HL-60 (cell line): ENCODE measurements at regions not wholly inside any gene's neighbourhood (a gene's known extent, or its start where the extent isn't known, plus 50 kb on each side); places are given as distances from the start of the nearest gene placed in this dataset.

ENCODE experiments used
- DNase-seq, 2 experiments: peaks; one replicate each; pipeline ENCODE4 v3.0.0-alpha.2; 2010 to 2020; ENCODE audit warnings: low read depth in 1 of 2, low spot score in 1 of 2
- H3K27ac ChIP-seq: fragments of 250-450 bp; sonication (Bioruptor Pico); replicated peaks from 2 replicates; pipeline ENCODE4 v1.5.1; 2020; ENCODE audit warnings: mild to moderate bottlenecking, moderate library complexity
- H3K27me3 ChIP-seq: fragments of 250-450 bp; sonication (Bioruptor Pico); 2 replicates; pipeline ENCODE4 v1.5.1; 2021; ENCODE audit warnings: mild to moderate bottlenecking, moderate library complexity; ENCODE audit not compliant: insufficient read depth, poor library complexity, severe bottlenecking
- H3K4me3 ChIP-seq: replicated peaks from 2 replicates; pipeline ENCODE4 v1.5.1; 2011; ENCODE audit warnings: mild to moderate bottlenecking, control low read depth, low read length; ENCODE audit not compliant: insufficient read depth
- CTCF ChIP-seq: IDR thresholded peaks from one replicate; pipeline ENCODE4 v1.5.1; 2011; ENCODE audit warnings: low read length, control low read depth, inconsistent platforms; ENCODE audit not compliant: insufficient read depth
- GABPA ChIP-seq: IDR thresholded peaks from 2 replicates; pipeline ENCODE4 v1.6.1; 2012; ENCODE audit warnings: low read depth
- POLR2AphosphoS5 ChIP-seq: IDR thresholded peaks from 2 replicates; pipeline ENCODE4 v1.6.1; 2012; ENCODE audit warnings: low read depth
- SPI1 ChIP-seq: IDR thresholded peaks from 2 replicates; pipeline ENCODE4 v1.6.1; 2012; ENCODE audit warnings: low read depth, mild to moderate bottlenecking, borderline replicate concordance
- TF ChIP-seq, protein P1 (sequence below): IDR thresholded peaks from 2 replicates; pipeline ENCODE4 v1.6.1; 2012; ENCODE audit warnings: low read depth; ENCODE audit not compliant: insufficient replicate concordance

DNA sequence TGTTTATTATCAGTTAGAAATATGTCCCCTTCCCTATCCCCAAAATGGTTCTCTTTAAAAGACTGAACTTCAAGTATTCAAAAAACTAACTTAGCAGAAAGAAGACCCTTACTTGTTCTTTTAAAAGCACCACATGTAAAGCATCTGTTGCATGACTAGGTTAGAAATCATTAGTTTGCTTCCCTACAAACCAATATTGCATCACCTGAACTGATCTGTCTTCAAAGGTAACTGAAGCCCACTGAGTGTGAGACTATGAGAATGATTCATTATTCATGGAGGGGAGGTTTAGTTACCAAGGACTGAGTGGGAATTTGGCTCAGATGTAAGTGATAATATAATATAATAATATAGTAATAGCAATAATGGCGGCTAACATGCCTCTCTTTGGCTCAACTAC lies 231.7 kb downstream of the SPRY1 start:
- H3K4me3 ChIP-seq: no peak overlapping the region
- TF ChIP-seq POLR2AphosphoS5: no peak
- TF ChIP-seq, protein P1, sequence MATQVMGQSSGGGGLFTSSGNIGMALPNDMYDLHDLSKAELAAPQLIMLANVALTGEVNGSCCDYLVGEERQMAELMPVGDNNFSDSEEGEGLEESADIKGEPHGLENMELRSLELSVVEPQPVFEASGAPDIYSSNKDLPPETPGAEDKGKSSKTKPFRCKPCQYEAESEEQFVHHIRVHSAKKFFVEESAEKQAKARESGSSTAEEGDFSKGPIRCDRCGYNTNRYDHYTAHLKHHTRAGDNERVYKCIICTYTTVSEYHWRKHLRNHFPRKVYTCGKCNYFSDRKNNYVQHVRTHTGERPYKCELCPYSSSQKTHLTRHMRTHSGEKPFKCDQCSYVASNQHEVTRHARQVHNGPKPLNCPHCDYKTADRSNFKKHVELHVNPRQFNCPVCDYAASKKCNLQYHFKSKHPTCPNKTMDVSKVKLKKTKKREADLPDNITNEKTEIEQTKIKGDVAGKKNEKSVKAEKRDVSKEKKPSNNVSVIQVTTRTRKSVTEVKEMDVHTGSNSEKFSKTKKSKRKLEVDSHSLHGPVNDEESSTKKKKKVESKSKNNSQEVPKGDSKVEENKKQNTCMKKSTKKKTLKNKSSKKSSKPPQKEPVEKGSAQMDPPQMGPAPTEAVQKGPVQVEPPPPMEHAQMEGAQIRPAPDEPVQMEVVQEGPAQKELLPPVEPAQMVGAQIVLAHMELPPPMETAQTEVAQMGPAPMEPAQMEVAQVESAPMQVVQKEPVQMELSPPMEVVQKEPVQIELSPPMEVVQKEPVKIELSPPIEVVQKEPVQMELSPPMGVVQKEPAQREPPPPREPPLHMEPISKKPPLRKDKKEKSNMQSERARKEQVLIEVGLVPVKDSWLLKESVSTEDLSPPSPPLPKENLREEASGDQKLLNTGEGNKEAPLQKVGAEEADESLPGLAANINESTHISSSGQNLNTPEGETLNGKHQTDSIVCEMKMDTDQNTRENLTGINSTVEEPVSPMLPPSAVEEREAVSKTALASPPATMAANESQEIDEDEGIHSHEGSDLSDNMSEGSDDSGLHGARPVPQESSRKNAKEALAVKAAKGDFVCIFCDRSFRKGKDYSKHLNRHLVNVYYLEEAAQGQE: no peak
- no peak for TF ChIP-seq SPI1
- no peak for TF ChIP-seq CTCF
- TF ChIP-seq GABPA: no peak
- DNase-seq: no peak
- no peaks in the 10 kb centered on the region for H3K27me3 ChIP-seq
- H3K27ac ChIP-seq: no peak overlapping the region

DNA sequence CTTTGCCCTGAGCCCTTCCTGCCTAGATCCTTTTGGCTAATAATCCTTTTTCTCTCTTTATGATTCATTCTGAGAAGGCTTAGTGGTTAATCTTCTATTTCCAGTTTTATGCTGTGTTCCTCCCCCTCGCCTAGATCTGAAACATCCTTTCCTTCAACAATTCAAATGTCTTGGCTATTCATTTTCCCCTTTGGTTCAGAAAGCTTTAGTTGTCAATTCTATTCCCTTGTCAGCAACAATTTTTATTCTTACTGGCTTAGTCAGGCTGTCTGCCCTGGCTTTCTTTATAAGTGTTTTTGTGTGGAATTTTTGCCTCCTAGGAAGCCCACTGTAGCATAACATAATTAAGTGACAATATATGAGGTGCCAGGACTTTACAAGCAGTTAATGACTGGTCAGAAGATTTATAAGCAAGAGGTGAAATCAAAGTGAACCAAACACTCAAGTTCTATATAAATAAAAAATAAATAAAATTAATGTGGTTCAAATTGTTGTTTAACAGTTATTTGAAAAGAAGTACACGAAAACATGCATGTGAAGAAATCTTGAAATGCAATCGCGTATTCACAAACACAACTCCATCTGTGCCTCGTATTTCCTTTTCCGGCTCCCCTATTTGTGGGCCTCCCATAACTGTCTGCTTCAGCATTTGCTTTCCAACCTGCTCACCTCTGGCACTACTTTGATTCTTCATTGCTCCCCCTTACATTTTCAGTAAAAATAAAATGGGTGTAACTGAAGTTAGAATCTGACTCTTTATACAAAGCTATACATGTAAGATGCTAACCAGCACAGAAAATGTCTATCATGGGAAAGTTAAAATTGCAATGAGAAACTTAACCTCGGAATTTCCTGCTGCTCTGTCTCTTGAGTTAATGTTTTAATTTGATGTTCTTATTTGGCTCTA lies 235.4 kb downstream of the SPRY1 start:
- Histone ChIP-seq H3K27ac (no peak overlapping the region), H3K27me3 (no peaks in the 10 kb centered on the region), H3K4me3 (no peak overlapping the region)
- DNase-seq: no peak
- TF ChIP-seq GABPA (no peak), CTCF (no peak), SPI1 (no peak), POLR2AphosphoS5 (no peak)
- TF ChIP-seq, protein P1: no peak

DNA sequence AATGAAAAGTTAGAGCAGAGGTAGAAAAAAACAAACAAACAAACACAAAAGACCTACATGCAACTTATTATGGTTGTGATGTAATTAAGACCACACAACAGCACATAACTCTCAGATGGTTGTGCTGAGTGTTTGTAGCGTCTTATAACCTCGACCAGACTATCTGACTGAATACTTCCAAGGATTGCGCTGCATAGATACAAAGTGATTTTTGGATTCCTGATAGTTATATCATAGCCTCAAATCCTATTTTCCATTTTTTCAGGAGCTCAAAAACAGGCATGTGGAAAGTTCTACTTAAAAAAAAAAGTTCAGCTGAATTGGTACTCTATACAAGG lies 236.1 kb downstream of the SPRY1 start:
- H3K27ac ChIP-seq: no peak overlapping the region
- no peak overlapping the region for H3K4me3 ChIP-seq
- TF ChIP-seq GABPA: no peak
- TF ChIP-seq CTCF: no peak
- TF ChIP-seq POLR2AphosphoS5: no peak
- TF ChIP-seq, protein P1: no peak
- no peak for TF ChIP-seq SPI1
- DNase-seq: no peak
- H3K27me3 ChIP-seq: no peaks in the 10 kb centered on the region
